H1 (cell line): ENCODE measurements at regions not wholly inside any gene's neighbourhood (a gene's known extent, or its start where the extent isn't known, plus 50 kb on each side); places are given as distances from the start of the nearest gene placed in this dataset.
A peak's percentile ranks its signal among the peaks of the same experiment; 100 is the strongest.

Experiments
- CBX5 ChIP-seq: fragments of 300-800, 300-1000 bp; sonication (generic); IDR thresholded peaks from 2 replicates; pipeline ENCODE4 v1.7.1; 2016; ENCODE audit warnings: antibody characterized with exemption, low read length, low read depth
- CTBP2 ChIP-seq: IDR thresholded peaks from 2 replicates; pipeline ENCODE4 v1.7.0; 2011; ENCODE audit warnings: borderline replicate concordance, mild to moderate bottlenecking, moderate library complexity, mixed read lengths, low read length; ENCODE audit not compliant: insufficient read depth, insufficient read length
- JUN ChIP-seq: IDR thresholded peaks from 2 replicates; pipeline ENCODE4 v1.6.1; 2011; ENCODE audit warnings: low read depth, mild to moderate bottlenecking, improper control_type of control experiment, low read length
- KDM4A ChIP-seq: IDR thresholded peaks from one replicate; pipeline ENCODE4 v1.7.1; 2012; ENCODE audit warnings: low read depth, mild to moderate bottlenecking, moderate library complexity, low read length, inconsistent platforms; ENCODE audit not compliant: severe bottlenecking
- NANOG ChIP-seq: IDR thresholded peaks from 2 replicates; pipeline ENCODE4 v1.6.1; 2011; ENCODE audit warnings: low read length, low read depth, mild to moderate bottlenecking, inconsistent platforms; ENCODE audit not compliant: insufficient read depth, poor library complexity, severe bottlenecking
- PHF8 ChIP-seq: fragments of 200-600 bp; sonication (generic); conservative IDR thresholded peaks from 2 replicates; pipeline ENCODE4 v1.7.1; 2012; ENCODE audit warnings: low read depth, mild to moderate bottlenecking, inconsistent platforms, low read length, moderate library complexity
- TAF1 ChIP-seq: IDR thresholded peaks from 2 replicates; pipeline ENCODE4 v1.6.1; 2011; ENCODE audit warnings: mild to moderate bottlenecking, low read depth, low read length
- TBP ChIP-seq: IDR thresholded peaks from 2 replicates; pipeline ENCODE4 v1.6.1; 2011; ENCODE audit warnings: low read depth, low read length, improper control_type of control experiment
- TF ChIP-seq, protein P1 (sequence below): IDR thresholded peaks from 2 replicates; pipeline ENCODE4 v1.6.1; 2012; ENCODE audit warnings: inconsistent platforms

GRCh38 chr14:65229748-65230728, 127.7 kb upstream of the MAX start (continued):
- TF ChIP-seq PHF8 (no peak), JUN (no peak), TBP (0 out of 2 replicates have a peak, but pooled peaks have one; percentile 24), NANOG (no peak), CTBP2 (no peak), KDM4A (peak; percentile 13), CBX5 (no peak), TAF1 (0 out of 2 replicates have a peak, but pooled peaks have one; percentile 49)
- TF ChIP-seq, protein P1, sequence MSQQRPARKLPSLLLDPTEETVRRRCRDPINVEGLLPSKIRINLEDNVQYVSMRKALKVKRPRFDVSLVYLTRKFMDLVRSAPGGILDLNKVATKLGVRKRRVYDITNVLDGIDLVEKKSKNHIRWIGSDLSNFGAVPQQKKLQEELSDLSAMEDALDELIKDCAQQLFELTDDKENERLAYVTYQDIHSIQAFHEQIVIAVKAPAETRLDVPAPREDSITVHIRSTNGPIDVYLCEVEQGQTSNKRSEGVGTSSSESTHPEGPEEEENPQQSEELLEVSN: no peak
